Spinal cord (tissue), 9 donors: ENCODE measurements at regions not wholly inside any gene's neighbourhood (a gene's known extent, or its start where the extent isn't known, plus 50 kb on each side); places are given as distances from the start of the nearest gene placed in this dataset.
"Not testable (repeated sequence)": the region's sequence is repeated elsewhere in the genome, so short reads cannot be mapped to it uniquely, and the experiment has no call there.

Experiments
- DNase-seq, 6 donors: peaks; one replicate each; pipeline versions ENCODE4 v3.0.0 to v3.0.0-alpha.2; 2013 to 2015; ENCODE audit warnings: low spot score in 6 of 6, low read depth in 4 of 6
- H3K27ac ChIP-seq: one replicate; pipeline ENCODE4 v1.5.1; 2013; ENCODE audit warnings: low read depth, low read length, control low read depth
- H3K27me3 ChIP-seq: one replicate; pipeline ENCODE4 v1.6.1; 2013; ENCODE audit warnings: low read length; ENCODE audit not compliant: control insufficient read depth, insufficient read depth
- H3K36me3 ChIP-seq: one replicate; pipeline ENCODE4 v1.6.1; 2013; ENCODE audit warnings: low read length; ENCODE audit not compliant: control insufficient read depth, insufficient read depth
- H3K4me1 ChIP-seq: one replicate; pipeline ENCODE4 v1.6.1; 2013; ENCODE audit warnings: low read length; ENCODE audit not compliant: control insufficient read depth, insufficient read depth
- H3K4me3 ChIP-seq: one replicate; pipeline ENCODE4 v1.5.1; 2013; ENCODE audit warnings: low read depth, low read length, control low read depth
- H3K9me3 ChIP-seq: one replicate; pipeline ENCODE4 v1.6.1; 2013; ENCODE audit warnings: low read length; ENCODE audit not compliant: control insufficient read depth, insufficient read depth
- WGBS: methylation state at CpG from one replicate; pipeline ENCODE4 v1.1.5; 2013; ENCODE audit warnings: missing lambda C conversion rate; ENCODE audit not compliant: insufficient coverage; 5-methylcytosine and 5-hydroxymethylcytosine counted together
- donor health status: healthy.

- H3K4me3 ChIP-seq: no peak overlapping the region
- H3K36me3 ChIP-seq: no peaks in the 10 kb centered on the region
- 70% methylated on average over 1 of the region's 3 CpGs for WGBS
- no peaks in the 10 kb centered on the region for H3K27me3 ChIP-seq
- no peak overlapping the region for H3K27ac ChIP-seq
- no peaks in the 10 kb centered on the region for H3K9me3 ChIP-seq
- DNase-seq: peak in 1 of 6 donors; percentile 37
- H3K4me1 ChIP-seq: no peaks in the 10 kb centered on the region
These were observed 151.0 kb upstream of the RXFP2 start for GRCh38 chr13:31588316-31588715.

- WGBS: 69% methylated on average over 1 of the region's 1 CpG
- no peak for DNase-seq
- Histone ChIP-seq H3K36me3 (no peaks in the 10 kb centered on the region), H3K27me3 (no peaks in the 10 kb centered on the region), H3K27ac (no peak overlapping the region), H3K9me3 (no peaks in the 10 kb centered on the region), H3K4me1 (no peaks in the 10 kb centered on the region), H3K4me3 (no peak overlapping the region)
These were observed 150.4 kb upstream of the RXFP2 start for GRCh38 chr13:31588893-31589292.

- Histone ChIP-seq H3K4me1 (no peaks in the 10 kb centered on the region), H3K9me3 (no peaks in the 10 kb centered on the region), H3K4me3 (no peak overlapping the region), H3K27ac (no peak overlapping the region), H3K27me3 (no peaks in the 10 kb centered on the region), H3K36me3 (no peaks in the 10 kb centered on the region)
- 14% methylated on average over 1 of the region's 4 CpGs for WGBS
- no peak for DNase-seq
These were observed 147.6 kb upstream of the RXFP2 start for GRCh38 chr13:31591642-31592233.

GRCh38 chr13:31594056-31594455 lies 145.3 kb upstream of the RXFP2 start:
- H3K4me1 ChIP-seq: no peaks in the 10 kb centered on the region
- no peak overlapping the region for H3K27ac ChIP-seq
- no peaks in the 10 kb centered on the region for H3K36me3 ChIP-seq
- H3K4me3 ChIP-seq: no peak overlapping the region
- 98% methylated on average over 5 of the region's 5 CpGs for WGBS
- no peak for DNase-seq
- H3K9me3 ChIP-seq: no peaks in the 10 kb centered on the region
- no peaks in the 10 kb centered on the region for H3K27me3 ChIP-seq

DNA sequence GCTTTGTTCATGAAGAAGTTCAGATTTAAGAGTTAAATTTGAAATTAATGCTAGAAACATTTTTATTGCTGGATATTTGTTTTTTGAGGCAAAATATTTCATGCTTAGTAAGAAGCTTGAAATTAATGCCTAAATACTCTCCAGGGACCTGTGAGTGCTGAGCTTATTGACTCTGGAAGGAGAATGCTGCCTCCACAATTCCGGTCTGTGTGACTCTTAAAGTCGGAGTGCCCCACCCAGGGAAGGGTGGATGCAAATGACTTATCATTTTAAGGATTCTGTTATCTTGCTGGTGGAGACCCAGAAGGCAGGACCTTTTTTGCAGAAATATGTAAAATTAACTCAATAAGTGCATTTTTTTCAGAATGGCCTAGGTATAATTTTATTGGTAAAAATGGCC lies 143.8 kb upstream of the RXFP2 start:
- H3K27me3 ChIP-seq: no peaks in the 10 kb centered on the region
- H3K9me3 ChIP-seq: no peaks in the 10 kb centered on the region
- peak in 1 of 6 donors; percentile 52 for DNase-seq
- no peaks in the 10 kb centered on the region for H3K4me1 ChIP-seq
- H3K27ac ChIP-seq: no peak overlapping the region
- H3K4me3 ChIP-seq: no peak overlapping the region
- H3K36me3 ChIP-seq: no peaks in the 10 kb centered on the region
- 100% methylated on average over 1 of the region's 2 CpGs for WGBS

DNA sequence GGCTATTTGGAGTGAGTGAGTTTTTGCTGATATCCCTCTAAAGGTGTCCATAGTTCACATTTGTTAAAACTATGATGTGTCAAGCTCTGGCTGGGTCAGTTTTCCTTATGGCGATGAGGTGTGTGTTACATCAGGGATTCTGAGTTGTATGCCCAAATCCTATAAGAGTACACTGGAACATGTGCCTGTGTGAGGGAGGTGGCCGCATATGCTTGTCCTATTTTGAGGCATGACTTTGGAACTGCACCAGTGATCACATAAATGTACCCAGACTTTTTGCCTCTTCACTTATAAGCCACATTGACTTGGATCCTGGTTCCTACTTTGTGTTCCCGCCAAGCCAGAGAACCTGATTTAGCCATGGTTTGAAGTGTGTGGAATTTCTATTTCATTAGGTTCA lies 140.3 kb upstream of the RXFP2 start:
- DNase-seq: no peak
- H3K9me3 ChIP-seq: no peaks in the 10 kb centered on the region
- no peaks in the 10 kb centered on the region for H3K36me3 ChIP-seq
- H3K4me1 ChIP-seq: no peaks in the 10 kb centered on the region
- no CpG with 5 or more reads among the region's 3 CpGs for WGBS
- H3K27me3 ChIP-seq: no peaks in the 10 kb centered on the region
- H3K4me3 ChIP-seq: no peak overlapping the region
- H3K27ac ChIP-seq: no peak overlapping the region

GRCh38 chr13:31605076-31605860 lies 134.1 kb upstream of the RXFP2 start:
- no peak overlapping the region for H3K4me3 ChIP-seq
- no peak overlapping the region for H3K27ac ChIP-seq
- no peaks in the 10 kb centered on the region for H3K27me3 ChIP-seq
- DNase-seq: peak in 1 of 6 donors; percentile 78
- H3K9me3 ChIP-seq: no peaks in the 10 kb centered on the region
- WGBS: 40% methylated on average over 1 of the region's 5 CpGs
- H3K36me3 ChIP-seq: no peaks in the 10 kb centered on the region
- no peaks in the 10 kb centered on the region for H3K4me1 ChIP-seq

DNA sequence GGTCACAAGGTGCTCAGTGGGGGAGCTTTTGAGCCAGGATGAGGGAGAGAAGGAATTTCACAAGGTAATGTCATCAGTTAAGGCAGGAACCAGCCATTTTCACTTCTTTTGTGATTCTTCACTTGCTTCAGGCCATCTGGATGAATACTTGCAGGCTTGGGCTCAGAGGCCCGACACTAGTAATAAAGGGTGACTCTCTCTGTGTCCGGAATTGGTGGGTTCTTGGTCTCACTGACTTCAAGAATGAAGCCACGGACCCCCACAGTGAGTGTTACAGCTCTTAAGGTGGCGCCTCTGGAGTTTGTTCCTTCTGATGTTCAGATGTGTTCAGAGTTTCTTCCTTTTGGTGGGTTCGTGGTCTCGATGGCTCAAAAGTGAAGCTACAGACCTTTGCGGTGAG lies 131.8 kb upstream of the RXFP2 start:
- DNase-seq, H3K9me3 ChIP-seq, H3K4me3 ChIP-seq, H3K27me3 ChIP-seq, H3K36me3 ChIP-seq, H3K4me1 ChIP-seq, H3K27ac ChIP-seq: not testable (repeated sequence)
- WGBS: 72% methylated on average over 5 of the region's 7 CpGs

- not testable (repeated sequence) for H3K27me3 ChIP-seq, H3K4me1 ChIP-seq, H3K27ac ChIP-seq, H3K36me3 ChIP-seq, H3K9me3 ChIP-seq, DNase-seq, H3K4me3 ChIP-seq
- 94% methylated on average over 14 of the region's 23 CpGs for WGBS
These were observed 130.5 kb upstream of the RXFP2 start for GRCh38 chr13:31608780-31609179.
